CD4-positive, alpha-beta T cell (primary cell): ENCODE measurements at regions not wholly inside any gene's neighbourhood (a gene's known extent, or its start where the extent isn't known, plus 50 kb on each side); places are given as distances from the start of the nearest gene placed in this dataset.

Experiments used
- ATAC-seq: fragments of 200-7000 bp; cut with Tn5 transposase; one replicate; pipeline ENCODE4 v1.10.0; 2022; ENCODE audit warnings: mild to moderate bottlenecking; ENCODE audit not compliant: poor library complexity
- CTCF ChIA-PET: fragments of 350-600 bp; sonication (Branson Sonifier 250); formaldehyde crosslinking; loops from one replicate; lab custom pipeline; 2021; ENCODE audit warnings: antibody characterized with exemption, inconsistent platforms; lab: Charles Lee
- POLR2A ChIA-PET: fragments of 350-600 bp; sonication (Branson Sonifier 250); formaldehyde crosslinking; loops from one replicate; lab custom pipeline; 2021; ENCODE audit warnings: antibody characterized with exemption, inconsistent platforms; lab: Charles Lee
- DNase-seq, 14 experiments: peaks; one replicate each; pipeline ENCODE4 v3.0.0-alpha.2; 2013 to 2020; ENCODE audit warnings: mixed read lengths in 2 of 14
- H3K27ac ChIP-seq, 2 donors: one replicate each; pipeline versions ENCODE4 v1.5.1 to v1.7.0; 2013; ENCODE audit warnings: low read length in 2 of 2, low read depth in 1 of 2, mild to moderate bottlenecking in 1 of 2
- H3K27me3 ChIP-seq, 2 experiments: 1 replicate in 1 of 2; 2 replicates in 1 of 2; pipeline versions ENCODE4 v1.6.1 to v1.7.0; 2013; ENCODE audit warnings: low read length in 2 of 2, control low read depth in 1 of 2, mild to moderate bottlenecking in 1 of 2, moderate library complexity in 1 of 2; ENCODE audit not compliant: insufficient read depth in 2 of 2, control insufficient read depth in 1 of 2
- H3K36me3 ChIP-seq: one replicate; pipeline ENCODE4 v1.6.1; 2013; ENCODE audit warnings: low read length, control low read depth; ENCODE audit not compliant: insufficient read depth
- H3K4me1 ChIP-seq: one replicate; pipeline ENCODE4 v1.6.1; 2013; ENCODE audit warnings: low read length, control low read depth; ENCODE audit not compliant: insufficient read depth
- H3K4me3 ChIP-seq: one replicate; pipeline ENCODE4 v1.5.1; 2013; ENCODE audit warnings: mild to moderate bottlenecking, low read length, moderate library complexity
- H3K9me3 ChIP-seq, 2 experiments: 1 replicate in 1 of 2; 2 replicates in 1 of 2; pipeline versions ENCODE4 v1.6.1 to v1.7.0; 2013; ENCODE audit warnings: low read length in 2 of 2, mild to moderate bottlenecking in 2 of 2, control low read depth in 1 of 2, moderate library complexity in 1 of 2; ENCODE audit not compliant: control insufficient read depth in 1 of 2, insufficient read depth in 1 of 2
- H3K27ac Mint-ChIP-seq: one replicate; pipeline ENCODE4 v1.8.0; 2020; ENCODE audit warnings: mixed read lengths
- H3K27me3 Mint-ChIP-seq: one replicate; pipeline ENCODE4 v1.8.0; 2021; ENCODE audit warnings: mixed read lengths
- H3K36me3 Mint-ChIP-seq: one replicate; pipeline ENCODE4 v1.8.0; 2021; ENCODE audit warnings: low read depth, mixed read lengths
- H3K4me1 Mint-ChIP-seq: one replicate; pipeline ENCODE4 v1.8.0; 2021; ENCODE audit warnings: low read depth, mixed read lengths
- H3K4me3 Mint-ChIP-seq: one replicate; pipeline ENCODE4 v1.8.0; 2020; ENCODE audit warnings: mild to moderate bottlenecking, mixed read lengths
- H3K9me3 Mint-ChIP-seq: one replicate; pipeline ENCODE4 v1.8.0; 2020; ENCODE audit warnings: mixed read lengths
- intact Hi-C, 2 experiments: fragments of 100-400 bp; cut with DNase I in 1 of 2; cut with micrococcal nuclease in 1 of 2; formaldehyde crosslinking; loops; one replicate each; pipeline versions ENCODE4 v1.15.1 to v1.9.0; 2023 to 2025; cut with DNase I, micrococcal nuclease
- TF ChIP-seq, protein P1 (sequence below): fragments of 200-600 bp; IDR thresholded peaks from one replicate; pipeline ENCODE4 v1.8.0; 2022; ENCODE audit warnings: antibody characterized with exemption, mild to moderate bottlenecking

GRCh38 chr6:109295109-109295773, 87.0 kb downstream of the CD164 start:
- H3K27ac Mint-ChIP-seq, result no peak overlapping the region
- no peaks in the 10 kb centered on the region for H3K9me3 Mint-ChIP-seq
- no peak overlapping the region for H3K4me3 Mint-ChIP-seq
- ATAC-seq, result no peak
- H3K36me3 Mint-ChIP-seq, result no peaks in the 10 kb centered on the region
- TF ChIP-seq, protein P1, sequence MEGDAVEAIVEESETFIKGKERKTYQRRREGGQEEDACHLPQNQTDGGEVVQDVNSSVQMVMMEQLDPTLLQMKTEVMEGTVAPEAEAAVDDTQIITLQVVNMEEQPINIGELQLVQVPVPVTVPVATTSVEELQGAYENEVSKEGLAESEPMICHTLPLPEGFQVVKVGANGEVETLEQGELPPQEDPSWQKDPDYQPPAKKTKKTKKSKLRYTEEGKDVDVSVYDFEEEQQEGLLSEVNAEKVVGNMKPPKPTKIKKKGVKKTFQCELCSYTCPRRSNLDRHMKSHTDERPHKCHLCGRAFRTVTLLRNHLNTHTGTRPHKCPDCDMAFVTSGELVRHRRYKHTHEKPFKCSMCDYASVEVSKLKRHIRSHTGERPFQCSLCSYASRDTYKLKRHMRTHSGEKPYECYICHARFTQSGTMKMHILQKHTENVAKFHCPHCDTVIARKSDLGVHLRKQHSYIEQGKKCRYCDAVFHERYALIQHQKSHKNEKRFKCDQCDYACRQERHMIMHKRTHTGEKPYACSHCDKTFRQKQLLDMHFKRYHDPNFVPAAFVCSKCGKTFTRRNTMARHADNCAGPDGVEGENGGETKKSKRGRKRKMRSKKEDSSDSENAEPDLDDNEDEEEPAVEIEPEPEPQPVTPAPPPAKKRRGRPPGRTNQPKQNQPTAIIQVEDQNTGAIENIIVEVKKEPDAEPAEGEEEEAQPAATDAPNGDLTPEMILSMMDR, result no peak
- CTCF ChIA-PET, result no interaction called here
- H3K27ac ChIP-seq, result no peak overlapping the region
- no peaks in the 10 kb centered on the region for H3K36me3 ChIP-seq
- H3K27me3 Mint-ChIP-seq, result peaks cover 4% of the 10 kb centered on the region
- H3K4me3 ChIP-seq, result no peak overlapping the region
- DNase-seq, result no peak
- intact Hi-C loops, result no loop called here
- no peaks in the 10 kb centered on the region for H3K9me3 ChIP-seq
- POLR2A ChIA-PET, result no interaction called here
- H3K4me1 Mint-ChIP-seq, result no peaks in the 10 kb centered on the region
- H3K27me3 ChIP-seq, result no peaks in the 10 kb centered on the region
- peaks cover 2% of the 10 kb centered on the region for H3K4me1 ChIP-seq

DNA sequence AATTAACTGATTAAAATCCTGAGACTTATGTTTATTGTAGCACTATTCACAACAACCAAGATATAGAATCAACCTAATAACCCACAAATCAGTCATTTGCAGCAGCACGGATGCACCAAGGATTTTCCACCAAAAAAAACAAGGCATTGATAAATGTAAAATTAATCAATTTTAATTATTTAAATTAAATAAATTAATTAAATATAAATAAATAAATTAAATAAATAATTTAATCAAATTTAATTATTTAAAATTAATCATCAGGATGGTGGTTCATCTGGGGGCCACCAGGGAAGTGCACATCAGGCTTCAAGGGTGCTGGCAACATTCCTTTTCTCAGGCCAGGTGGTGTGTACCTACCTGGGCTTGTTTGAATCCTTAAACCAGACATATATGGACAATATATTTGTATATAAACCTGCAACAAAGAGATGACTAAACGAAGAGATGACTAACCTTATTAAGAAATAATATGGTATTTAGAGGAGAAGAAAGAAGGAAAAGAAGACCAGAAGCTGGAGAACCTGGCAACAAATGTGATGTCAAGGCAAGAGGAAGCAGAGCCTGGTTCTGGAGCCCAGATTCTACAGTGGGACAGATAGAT, 89.2 kb downstream of the CD164 start:
- Mint-ChIP-seq H3K4me3 (no peak overlapping the region), H3K27me3 (peaks cover 4% of the 10 kb centered on the region), H3K4me1 (no peaks in the 10 kb centered on the region), H3K27ac (no peak overlapping the region), H3K9me3 (no peaks in the 10 kb centered on the region), H3K36me3 (no peaks in the 10 kb centered on the region)
- Histone ChIP-seq H3K27me3 (no peaks in the 10 kb centered on the region), H3K36me3 (no peaks in the 10 kb centered on the region), H3K27ac (no peak overlapping the region), H3K4me3 (no peak overlapping the region), H3K9me3 (no peaks in the 10 kb centered on the region), H3K4me1 (peaks cover 2% of the 10 kb centered on the region)
- ChIA-PET CTCF (no interaction called here), POLR2A (no interaction called here)
- DNase-seq (no peak), ATAC-seq (no peak)
- intact Hi-C loops, result no loop called here
- TF ChIP-seq, protein P1, result no peak

GRCh38 chr6:109292420-109292819, 89.8 kb downstream of the CD164 start:
- no peak overlapping the region for H3K4me3 ChIP-seq
- Mint-ChIP-seq H3K36me3 (no peaks in the 10 kb centered on the region), H3K4me1 (no peaks in the 10 kb centered on the region), H3K27ac (no peak overlapping the region), H3K4me3 (no peak overlapping the region), H3K9me3 (no peaks in the 10 kb centered on the region), H3K27me3 (peaks cover 4% of the 10 kb centered on the region)
- CTCF ChIA-PET, result no interaction called here
- intact Hi-C loops, result no loop called here
- H3K27me3 ChIP-seq, result no peaks in the 10 kb centered on the region
- POLR2A ChIA-PET, result no interaction called here
- TF ChIP-seq, protein P1, result no peak
- no peaks in the 10 kb centered on the region for H3K36me3 ChIP-seq
- H3K4me1 ChIP-seq, result peaks cover 2% of the 10 kb centered on the region
- no peak overlapping the region for H3K27ac ChIP-seq
- DNase-seq (no peak), ATAC-seq (no peak)
- H3K9me3 ChIP-seq, result no peaks in the 10 kb centered on the region
